ENCODE measurements at regions not wholly inside any gene's neighbourhood (a gene's known extent, or its start where the extent isn't known, plus 50 kb on each side); places are given as distances from the start of the nearest gene placed in this dataset.

- no CpG with 5 or more reads among the region's 7 CpGs for WGBS (ENCODE audit: extremely low coverage, insufficient coverage, low lambda C conversion rate)
- Histone ChIP-seq H3K56ac (ENCODE audit: low read length) (no peak overlapping the region), H3K23ac (ENCODE audit: low read length) (no peak overlapping the region), H3K79me2 (ENCODE audit: control insufficient read depth, insufficient read depth, low read length) (no peaks in the 10 kb centered on the region), H3K79me1 (ENCODE audit: low read length) (no peaks in the 10 kb centered on the region), H3K4ac (ENCODE audit: low read depth, low read length) (no peak overlapping the region), H3K27ac (ENCODE audit: low read depth, low read length) (no peak overlapping the region), H3K4me1 (ENCODE audit: control insufficient read depth, low read depth, low read length) (peaks cover 5% of the 10 kb centered on the region), H4K5ac (ENCODE audit: low read length) (no peak overlapping the region), H3K27me3 (ENCODE audit: insufficient read depth, low read length, poor library complexity) (no peaks in the 10 kb centered on the region), H3K4me3 (ENCODE audit: low read length) (no peak overlapping the region), H3K4me2 (ENCODE audit: low read length) (no peak overlapping the region), H2BK15ac (replicated peaks; ENCODE audit: low read depth) (no peak overlapping the region), H3K18ac (ENCODE audit: low read length) (no peak overlapping the region), H4K8ac (ENCODE audit: low read depth, low read length) (no peak overlapping the region), H2BK120ac (ENCODE audit: low read depth, low read length) (no peak overlapping the region), H3K9ac (ENCODE audit: low read length) (no peak overlapping the region), H2AK5ac (ENCODE audit: low read length) (no peak overlapping the region), H3K36me3 (ENCODE audit: control insufficient read depth, insufficient read depth, low read length) (no peaks in the 10 kb centered on the region), H2BK5ac (ENCODE audit: low read length) (no peak overlapping the region)
- no peak for DNase-seq
These were observed 278.9 kb downstream of the SLC4A3 start for GRCh38 chr2:219906114-219907010.

- WGBS (ENCODE audit: extremely low coverage, insufficient coverage, low lambda C conversion rate), result no CpG with 5 or more reads among the region's 4 CpGs
- Histone ChIP-seq H3K23ac (ENCODE audit: low read length) (no peak overlapping the region), H2BK15ac (replicated peaks; ENCODE audit: low read depth) (no peak overlapping the region), H3K79me2 (ENCODE audit: control insufficient read depth, insufficient read depth, low read length) (no peaks in the 10 kb centered on the region), H3K27ac (ENCODE audit: low read depth, low read length) (no peak overlapping the region), H3K9ac (ENCODE audit: low read length) (no peak overlapping the region), H4K8ac (ENCODE audit: low read depth, low read length) (no peak overlapping the region), H3K18ac (ENCODE audit: low read length) (no peak overlapping the region), H3K79me1 (ENCODE audit: low read length) (no peaks in the 10 kb centered on the region), H3K4ac (ENCODE audit: low read depth, low read length) (no peak overlapping the region), H3K4me3 (ENCODE audit: low read length) (no peak overlapping the region), H2BK120ac (ENCODE audit: low read depth, low read length) (no peak overlapping the region), H3K27me3 (ENCODE audit: insufficient read depth, low read length, poor library complexity) (no peaks in the 10 kb centered on the region), H3K36me3 (ENCODE audit: control insufficient read depth, insufficient read depth, low read length) (no peaks in the 10 kb centered on the region), H3K4me2 (ENCODE audit: low read length) (no peak overlapping the region), H4K5ac (ENCODE audit: low read length) (no peak overlapping the region), H3K56ac (ENCODE audit: low read length) (no peak overlapping the region), H3K4me1 (ENCODE audit: control insufficient read depth, low read depth, low read length) (peaks cover 10% of the 10 kb centered on the region), H2BK5ac (ENCODE audit: low read length) (no peak overlapping the region), H2AK5ac (ENCODE audit: low read length) (no peak overlapping the region)
- DNase-seq, result no peak
These were observed 279.6 kb downstream of the SLC4A3 start for GRCh38 chr2:219907011-219907365.

GRCh38 chr2:219908538-219908937, 281.1 kb downstream of the SLC4A3 start:
- no CpG with 5 or more reads among the region's 2 CpGs for WGBS (ENCODE audit: extremely low coverage, insufficient coverage, low lambda C conversion rate)
- H3K4ac ChIP-seq (ENCODE audit: low read depth, low read length), result no peak overlapping the region
- H3K27ac ChIP-seq (ENCODE audit: low read depth, low read length), result no peak overlapping the region
- H4K8ac ChIP-seq (ENCODE audit: low read depth, low read length), result no peak overlapping the region
- no peak overlapping the region for H3K4me3 ChIP-seq (ENCODE audit: low read length)
- H2BK120ac ChIP-seq (ENCODE audit: low read depth, low read length), result no peak overlapping the region
- H3K4me1 ChIP-seq (ENCODE audit: control insufficient read depth, low read depth, low read length), result peaks cover 7% of the 10 kb centered on the region
- DNase-seq, result peak; percentile 41
- H3K79me2 ChIP-seq (ENCODE audit: control insufficient read depth, insufficient read depth, low read length), result no peaks in the 10 kb centered on the region
- no peak overlapping the region for H4K5ac ChIP-seq (ENCODE audit: low read length)
- H2BK15ac ChIP-seq (replicated peaks; ENCODE audit: low read depth), result no peak overlapping the region
- no peaks in the 10 kb centered on the region for H3K79me1 ChIP-seq (ENCODE audit: low read length)
- H3K36me3 ChIP-seq (ENCODE audit: control insufficient read depth, insufficient read depth, low read length), result no peaks in the 10 kb centered on the region
- no peak overlapping the region for H2AK5ac ChIP-seq (ENCODE audit: low read length)
- no peak overlapping the region for H3K18ac ChIP-seq (ENCODE audit: low read length)
- H3K27me3 ChIP-seq (ENCODE audit: insufficient read depth, low read length, poor library complexity), result no peaks in the 10 kb centered on the region
- no peak overlapping the region for H2BK5ac ChIP-seq (ENCODE audit: low read length)
- H3K56ac ChIP-seq (ENCODE audit: low read length), result no peak overlapping the region
- H3K23ac ChIP-seq (ENCODE audit: low read length), result no peak overlapping the region
- no peak overlapping the region for H3K9ac ChIP-seq (ENCODE audit: low read length)
- no peak overlapping the region for H3K4me2 ChIP-seq (ENCODE audit: low read length)

- Histone ChIP-seq H2BK5ac (ENCODE audit: low read length) (no peak overlapping the region), H3K18ac (ENCODE audit: low read length) (no peak overlapping the region), H3K27ac (ENCODE audit: low read depth, low read length) (no peak overlapping the region), H3K36me3 (ENCODE audit: control insufficient read depth, insufficient read depth, low read length) (no peaks in the 10 kb centered on the region), H3K4me3 (ENCODE audit: low read length) (no peak overlapping the region), H3K27me3 (ENCODE audit: insufficient read depth, low read length, poor library complexity) (no peaks in the 10 kb centered on the region), H3K4me1 (ENCODE audit: control insufficient read depth, low read depth, low read length) (peaks cover 11% of the 10 kb centered on the region), H2BK15ac (replicated peaks; ENCODE audit: low read depth) (no peak overlapping the region), H2BK120ac (ENCODE audit: low read depth, low read length) (no peak overlapping the region), H3K56ac (ENCODE audit: low read length) (peak overlapping the region; percentile 27), H2AK5ac (ENCODE audit: low read length) (peak overlapping the region; percentile 71), H3K9ac (ENCODE audit: low read length) (no peak overlapping the region), H3K23ac (ENCODE audit: low read length) (no peak overlapping the region), H3K4ac (ENCODE audit: low read depth, low read length) (no peak overlapping the region), H4K5ac (ENCODE audit: low read length) (no peak overlapping the region), H3K79me1 (ENCODE audit: low read length) (no peaks in the 10 kb centered on the region), H4K8ac (ENCODE audit: low read depth, low read length) (no peak overlapping the region), H3K79me2 (ENCODE audit: control insufficient read depth, insufficient read depth, low read length) (no peaks in the 10 kb centered on the region), H3K4me2 (ENCODE audit: low read length) (no peak overlapping the region)
- peak; percentile 57 for DNase-seq
- WGBS (ENCODE audit: extremely low coverage, insufficient coverage, low lambda C conversion rate), result no CpG with 5 or more reads among the region's 4 CpGs
These were observed 284.1 kb downstream of the SLC4A3 start for GRCh38 chr2:219911541-219911940.

DNA sequence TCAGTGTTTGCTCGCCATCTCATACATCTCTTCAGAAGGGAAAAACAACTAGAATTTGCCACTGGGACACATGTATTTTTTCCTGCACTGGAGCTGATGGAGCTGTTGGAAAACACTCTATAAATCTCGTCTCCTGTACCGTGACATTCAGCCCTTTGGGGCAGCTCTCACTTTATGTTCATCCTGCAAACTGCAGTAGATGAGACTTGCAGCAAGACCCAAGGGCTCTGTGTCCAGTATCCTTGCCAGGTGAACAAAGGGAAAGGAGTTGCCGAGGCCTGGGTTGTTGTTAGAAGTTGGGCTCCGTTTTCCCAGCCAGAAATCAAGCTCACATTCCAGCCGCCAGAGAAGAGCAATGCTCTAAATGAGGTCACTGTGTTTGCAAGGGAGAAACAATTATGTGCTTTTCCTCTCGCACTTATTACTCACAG, 285.1 kb downstream of the SLC4A3 start:
- no peaks in the 10 kb centered on the region for H3K27me3 ChIP-seq (ENCODE audit: insufficient read depth, low read length, poor library complexity)
- no peak overlapping the region for H3K4ac ChIP-seq (ENCODE audit: low read depth, low read length)
- no peaks in the 10 kb centered on the region for H3K79me2 ChIP-seq (ENCODE audit: control insufficient read depth, insufficient read depth, low read length)
- H4K5ac ChIP-seq (ENCODE audit: low read length), result no peak overlapping the region
- peak overlapping the region; percentile 52 for H3K18ac ChIP-seq (ENCODE audit: low read length)
- WGBS (ENCODE audit: extremely low coverage, insufficient coverage, low lambda C conversion rate), result no CpG with 5 or more reads among the region's 7 CpGs
- no peak overlapping the region for H3K27ac ChIP-seq (ENCODE audit: low read depth, low read length)
- H2BK5ac ChIP-seq (ENCODE audit: low read length), result no peak overlapping the region
- peaks cover 13% of the 10 kb centered on the region for H3K4me1 ChIP-seq (ENCODE audit: control insufficient read depth, low read depth, low read length)
- H3K79me1 ChIP-seq (ENCODE audit: low read length), result no peaks in the 10 kb centered on the region
- no peak overlapping the region for H3K23ac ChIP-seq (ENCODE audit: low read length)
- H4K8ac ChIP-seq (ENCODE audit: low read depth, low read length), result no peak overlapping the region
- no peak overlapping the region for H3K9ac ChIP-seq (ENCODE audit: low read length)
- no peak overlapping the region for H2BK15ac ChIP-seq (replicated peaks; ENCODE audit: low read depth)
- H3K56ac ChIP-seq (ENCODE audit: low read length), result no peak overlapping the region
- peak; percentile 67 for DNase-seq
- no peaks in the 10 kb centered on the region for H3K36me3 ChIP-seq (ENCODE audit: control insufficient read depth, insufficient read depth, low read length)
- H3K4me3 ChIP-seq (ENCODE audit: low read length), result no peak overlapping the region
- no peak overlapping the region for H3K4me2 ChIP-seq (ENCODE audit: low read length)
- no peak overlapping the region for H2AK5ac ChIP-seq (ENCODE audit: low read length)
- H2BK120ac ChIP-seq (ENCODE audit: low read depth, low read length), result no peak overlapping the region

DNA sequence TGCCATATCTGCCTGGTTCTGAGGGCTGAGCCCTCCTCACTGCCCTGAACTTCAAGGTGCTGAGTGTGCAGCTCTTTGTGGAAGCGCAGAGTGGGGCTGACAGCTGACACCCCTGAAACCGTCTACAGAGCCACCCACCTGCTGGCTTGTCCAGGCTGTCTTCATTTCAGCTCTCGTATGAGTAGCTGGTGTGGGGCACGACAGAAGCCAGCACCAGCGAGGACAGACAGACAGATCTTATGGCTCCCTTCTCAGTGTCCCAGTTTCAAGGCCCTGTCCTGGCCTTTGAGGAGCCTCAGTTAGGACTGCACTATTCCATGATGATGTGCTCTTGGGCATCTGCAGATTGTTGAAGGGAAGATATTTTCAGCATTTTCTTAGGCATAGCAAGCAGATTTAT, 287.1 kb downstream of the SLC4A3 start:
- WGBS (ENCODE audit: extremely low coverage, insufficient coverage, low lambda C conversion rate), result no CpG with 5 or more reads among the region's 5 CpGs
- no peak overlapping the region for H2BK15ac ChIP-seq (replicated peaks; ENCODE audit: low read depth)
- no peak overlapping the region for H3K4me2 ChIP-seq (ENCODE audit: low read length)
- H3K27ac ChIP-seq (ENCODE audit: low read depth, low read length), result no peak overlapping the region
- no peaks in the 10 kb centered on the region for H3K79me1 ChIP-seq (ENCODE audit: low read length)
- H2BK120ac ChIP-seq (ENCODE audit: low read depth, low read length), result no peak overlapping the region
- H3K4ac ChIP-seq (ENCODE audit: low read depth, low read length), result no peak overlapping the region
- peak overlapping the region; percentile 14 for H2AK5ac ChIP-seq (ENCODE audit: low read length)
- no peaks in the 10 kb centered on the region for H3K36me3 ChIP-seq (ENCODE audit: control insufficient read depth, insufficient read depth, low read length)
- H2BK5ac ChIP-seq (ENCODE audit: low read length), result no peak overlapping the region
- no peak overlapping the region for H4K8ac ChIP-seq (ENCODE audit: low read depth, low read length)
- H3K79me2 ChIP-seq (ENCODE audit: control insufficient read depth, insufficient read depth, low read length), result no peaks in the 10 kb centered on the region
- H3K4me3 ChIP-seq (ENCODE audit: low read length), result no peak overlapping the region
- H3K23ac ChIP-seq (ENCODE audit: low read length), result no peak overlapping the region
- H3K27me3 ChIP-seq (ENCODE audit: insufficient read depth, low read length, poor library complexity), result no peaks in the 10 kb centered on the region
- peaks cover 13% of the 10 kb centered on the region for H3K4me1 ChIP-seq (ENCODE audit: control insufficient read depth, low read depth, low read length)
- no peak for DNase-seq
- no peak overlapping the region for H3K18ac ChIP-seq (ENCODE audit: low read length)
- no peak overlapping the region for H3K56ac ChIP-seq (ENCODE audit: low read length)
- no peak overlapping the region for H3K9ac ChIP-seq (ENCODE audit: low read length)
- H4K5ac ChIP-seq (ENCODE audit: low read length), result no peak overlapping the region

All from mesendoderm (in vitro differentiated cells).